GM13976 (cell line): ENCODE measurements at regions not wholly inside any gene's neighbourhood (a gene's known extent, or its start where the extent isn't known, plus 50 kb on each side); places are given as distances from the start of the nearest gene placed in this dataset.

Experiments
- DNase-seq: peaks from one replicate; pipeline ENCODE4 v3.0.0; 2012; ENCODE audit warnings: low spot score
- in situ Hi-C: fragments of 300-500 bp; cut with MboI; formaldehyde crosslinking; loops from one replicate; pipeline ENCODE4 v1.12.0; 2022; ENCODE audit warnings: low sequenced_read_pairs, mixed read lengths, inconsistent platforms; ENCODE audit not compliant: unreplicated experiment
- TF ChIP-seq, protein P1 (sequence below): IDR thresholded peaks from 2 replicates; pipeline ENCODE4 v1.5.1; 2012; ENCODE audit warnings: borderline replicate concordance, mild to moderate bottlenecking; ENCODE audit not compliant: insufficient read depth; ENCODE audit errors: extremely low read depth, missing control alignments, control extremely low read depth

DNA sequence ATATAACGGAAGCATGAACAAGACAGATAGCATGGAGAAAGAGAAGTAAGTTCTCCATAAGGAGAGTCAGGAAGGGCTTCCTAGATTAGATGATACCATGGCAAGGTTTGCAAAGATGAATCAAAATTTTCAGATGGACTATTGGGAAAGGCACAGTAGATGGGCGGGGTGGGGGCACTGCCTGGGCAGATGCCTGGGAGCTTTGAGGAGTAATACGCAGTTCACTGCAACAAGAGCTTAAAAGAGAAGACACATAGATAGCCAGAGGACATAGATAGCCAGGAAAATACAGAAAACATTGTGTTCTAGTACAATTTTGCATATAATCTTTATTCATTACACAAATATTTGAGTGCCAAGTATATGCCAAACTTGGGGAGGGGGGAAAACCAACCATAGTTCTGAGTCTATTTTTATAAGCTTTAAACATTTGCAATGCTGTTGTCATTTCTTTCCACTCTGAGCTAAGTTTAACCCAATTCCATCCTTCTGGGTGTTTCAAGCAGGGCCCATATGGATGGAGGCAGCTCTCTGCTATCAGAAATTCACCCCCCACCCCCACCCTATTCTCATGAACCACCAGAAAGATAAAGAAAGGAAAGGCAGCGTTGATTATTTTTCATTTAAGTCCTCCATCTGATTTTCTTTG, 120.6 kb downstream of the NUF2 start:
- no peak for DNase-seq
- in situ Hi-C loops = no loop called here
- TF ChIP-seq, protein P1, sequence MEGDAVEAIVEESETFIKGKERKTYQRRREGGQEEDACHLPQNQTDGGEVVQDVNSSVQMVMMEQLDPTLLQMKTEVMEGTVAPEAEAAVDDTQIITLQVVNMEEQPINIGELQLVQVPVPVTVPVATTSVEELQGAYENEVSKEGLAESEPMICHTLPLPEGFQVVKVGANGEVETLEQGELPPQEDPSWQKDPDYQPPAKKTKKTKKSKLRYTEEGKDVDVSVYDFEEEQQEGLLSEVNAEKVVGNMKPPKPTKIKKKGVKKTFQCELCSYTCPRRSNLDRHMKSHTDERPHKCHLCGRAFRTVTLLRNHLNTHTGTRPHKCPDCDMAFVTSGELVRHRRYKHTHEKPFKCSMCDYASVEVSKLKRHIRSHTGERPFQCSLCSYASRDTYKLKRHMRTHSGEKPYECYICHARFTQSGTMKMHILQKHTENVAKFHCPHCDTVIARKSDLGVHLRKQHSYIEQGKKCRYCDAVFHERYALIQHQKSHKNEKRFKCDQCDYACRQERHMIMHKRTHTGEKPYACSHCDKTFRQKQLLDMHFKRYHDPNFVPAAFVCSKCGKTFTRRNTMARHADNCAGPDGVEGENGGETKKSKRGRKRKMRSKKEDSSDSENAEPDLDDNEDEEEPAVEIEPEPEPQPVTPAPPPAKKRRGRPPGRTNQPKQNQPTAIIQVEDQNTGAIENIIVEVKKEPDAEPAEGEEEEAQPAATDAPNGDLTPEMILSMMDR = no peak

DNA sequence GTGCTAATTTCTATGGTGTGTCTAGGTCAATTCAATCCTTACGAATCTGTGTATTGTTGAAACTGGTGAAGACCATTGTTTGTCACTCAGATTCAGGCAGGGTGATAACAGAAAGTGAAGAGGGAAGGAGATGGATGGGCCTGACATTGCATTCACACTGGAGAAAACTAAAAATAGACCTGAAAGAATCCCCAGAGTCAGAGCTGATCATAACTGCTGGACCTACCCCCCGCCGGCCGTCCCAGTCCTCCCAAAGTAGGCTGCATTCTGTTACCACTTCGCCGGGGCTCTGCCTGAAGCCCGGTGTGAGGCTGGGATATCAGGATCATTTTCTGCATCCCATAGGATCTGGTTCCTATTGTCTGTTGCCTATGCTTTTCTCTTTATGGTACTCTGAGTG, 121.1 kb downstream of the NUF2 start:
- TF ChIP-seq, protein P1 = no peak
- in situ Hi-C loops = no loop called here
- DNase-seq = no peak

DNA sequence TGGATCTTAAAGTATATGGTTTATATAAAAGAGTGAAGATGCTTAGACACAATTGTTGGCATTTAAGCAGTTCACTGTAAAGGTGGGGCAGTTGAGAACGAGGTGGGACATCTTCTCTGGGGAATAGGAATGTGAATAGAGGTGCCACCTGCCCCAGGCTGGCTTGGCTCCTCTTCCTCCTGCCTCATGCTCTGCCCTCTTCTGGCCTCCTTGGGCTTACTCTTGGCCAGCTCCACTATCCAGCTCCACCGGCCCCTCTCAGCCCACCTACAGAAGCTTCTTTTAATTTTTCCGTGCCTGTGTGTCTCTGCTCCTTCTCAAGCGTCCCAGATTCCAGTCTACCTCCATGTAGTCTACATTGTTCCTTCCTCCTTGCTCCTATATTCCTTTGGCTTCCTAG, 122.1 kb downstream of the NUF2 start:
- no peak for DNase-seq
- in situ Hi-C loops = no loop called here
- TF ChIP-seq, protein P1 = no peak

DNA sequence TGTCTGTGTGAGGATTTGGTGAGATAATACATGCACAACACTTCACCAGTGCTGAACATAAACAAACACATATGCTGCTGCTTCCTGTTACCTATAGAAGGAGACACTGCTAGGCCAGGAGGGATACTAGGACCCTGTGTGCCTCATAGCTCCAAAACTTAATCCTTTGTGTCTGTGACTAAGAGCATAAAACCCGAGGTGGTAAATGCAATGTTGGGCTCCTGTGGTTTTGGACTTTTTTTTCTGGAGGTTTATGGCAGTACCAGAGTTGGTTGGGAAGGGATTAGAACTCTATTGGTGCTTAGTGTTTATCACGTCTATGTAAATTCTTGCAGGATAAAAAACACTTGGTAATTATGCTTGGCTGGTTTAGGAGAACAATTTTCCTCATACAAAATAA, 122.9 kb downstream of the NUF2 start:
- DNase-seq = no peak

DNA sequence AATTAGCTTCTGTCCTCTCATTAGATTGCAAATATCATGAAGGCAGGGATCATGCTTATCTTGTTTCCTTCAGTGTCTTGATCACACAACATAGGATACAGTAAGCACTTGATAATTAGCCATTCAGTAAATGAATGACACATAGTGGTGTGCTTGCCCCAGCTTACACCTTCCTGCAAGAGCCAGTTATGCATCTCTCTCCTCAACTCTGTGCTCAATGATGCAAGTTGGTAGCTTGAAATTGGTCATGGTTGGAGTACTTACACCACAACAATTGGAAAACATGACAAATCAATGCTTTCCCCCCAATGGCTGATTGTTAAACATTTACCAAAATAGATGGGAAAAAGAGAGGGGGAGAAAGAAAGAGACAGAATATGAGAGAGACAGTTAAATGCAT, 129.2 kb downstream of the NUF2 start:
- DNase-seq = no peak
- in situ Hi-C loops = no loop called here
- TF ChIP-seq, protein P1 = no peak

More for the DNA sequence above, 122.9 kb downstream of the NUF2 start:
- in situ Hi-C loops = no loop called here
- TF ChIP-seq, protein P1 = no peak

DNA sequence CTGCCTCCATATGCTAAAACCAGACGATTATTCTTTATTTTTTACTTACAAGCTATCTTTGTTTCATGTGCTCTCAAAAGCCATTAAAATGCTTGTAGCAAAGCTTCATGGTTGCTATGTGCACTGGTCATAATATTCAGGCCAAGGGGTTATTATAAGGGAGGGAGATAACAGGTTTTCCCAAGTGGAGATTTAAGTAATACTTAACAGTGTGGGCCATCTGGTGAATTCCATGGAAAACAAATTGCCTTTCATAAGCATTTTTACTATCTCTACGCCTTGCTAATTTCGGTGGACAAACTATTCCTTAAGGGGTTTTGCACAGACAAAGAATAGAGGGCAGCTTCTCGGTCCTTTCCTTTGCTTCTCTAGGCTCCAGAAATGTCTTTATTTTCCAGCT, 137.8 kb downstream of the NUF2 start:
- in situ Hi-C loops = no loop called here
- TF ChIP-seq, protein P1 = no peak
- DNase-seq = no peak
